Activated T-cell treated with anti-CD3 and anti-CD28 coated beads, Interleukin-2, amount 50 U/mL, for 4 hours (primary cell): ENCODE measurements at regions not wholly inside any gene's neighbourhood (a gene's known extent, or its start where the extent isn't known, plus 50 kb on each side); places are given as distances from the start of the nearest gene placed in this dataset.
"Not testable (repeated sequence)": the region's sequence is repeated elsewhere in the genome, so short reads cannot be mapped to it uniquely, and the experiment has no call there.

Experiments used
- ATAC-seq, 2 donors: fragments of 200-7000 bp; cut with Tn5 transposase; one replicate each; pipeline ENCODE4 v1.10.0; 2021
- DNase-seq: peaks from one replicate; pipeline ENCODE4 v3.0.0-alpha.2; 2020
- H3K27me3 Mint-ChIP-seq: one replicate; pipeline ENCODE4 v1.8.0; 2021; ENCODE audit warnings: low read depth, mixed read lengths
- H3K36me3 Mint-ChIP-seq: one replicate; pipeline ENCODE4 v1.8.0; 2022; ENCODE audit warnings: mixed read lengths; ENCODE audit not compliant: insufficient read depth
- H3K4me1 Mint-ChIP-seq: one replicate; pipeline ENCODE4 v1.8.0; 2021; ENCODE audit warnings: low read depth, mixed read lengths
- H3K4me3 Mint-ChIP-seq: one replicate; pipeline ENCODE4 v1.8.0; 2021; ENCODE audit warnings: mild to moderate bottlenecking, moderate library complexity, mixed read lengths
- H3K9me3 Mint-ChIP-seq: one replicate; pipeline ENCODE4 v1.8.0; 2021; ENCODE audit warnings: mixed read lengths

DNA sequence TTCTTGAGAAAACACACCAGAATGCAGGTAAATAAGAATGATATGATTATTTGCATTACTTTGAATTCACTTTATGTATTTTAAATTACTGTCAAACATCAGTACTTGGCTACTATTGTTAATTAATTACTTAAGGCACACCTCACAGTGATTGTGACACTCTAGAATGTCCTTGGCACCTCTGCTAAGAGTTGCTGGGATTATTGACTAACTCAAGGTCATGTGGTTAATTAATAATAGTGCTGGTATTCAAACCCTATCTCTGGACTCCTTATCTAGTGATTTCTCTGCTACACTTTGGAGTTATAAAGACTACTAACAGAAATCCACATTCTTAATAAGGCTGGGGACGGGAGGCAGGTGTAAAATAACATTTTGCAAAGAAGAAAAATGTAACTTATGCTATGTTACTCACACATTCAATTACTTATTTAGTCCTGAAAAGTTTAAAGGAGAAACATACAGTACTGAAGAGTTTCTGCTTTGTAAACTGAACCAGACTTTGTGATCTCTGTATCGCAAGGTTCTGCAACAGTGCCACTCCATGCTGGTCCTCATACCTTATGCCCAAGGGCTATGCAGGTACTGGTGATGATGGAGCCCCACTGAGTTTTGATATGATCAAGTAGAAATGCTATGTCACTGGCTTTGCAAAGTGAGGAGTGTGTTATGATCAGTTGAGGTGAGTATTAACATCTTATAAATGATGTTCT is 242.7 kb downstream of the MID1IP1 start:
- Mint-ChIP-seq H3K9me3 (no peaks in the 10 kb centered on the region), H3K27me3 (no peaks in the 10 kb centered on the region), H3K4me3 (no peak overlapping the region), H3K36me3 (no peaks in the 10 kb centered on the region), H3K4me1 (no peaks in the 10 kb centered on the region)
- DNase-seq = no peak
- ATAC-seq = no peak

- no peak overlapping the region for H3K4me3 Mint-ChIP-seq
- no peaks in the 10 kb centered on the region for H3K4me1 Mint-ChIP-seq
- no peaks in the 10 kb centered on the region for H3K9me3 Mint-ChIP-seq
- no peak for ATAC-seq
- no peak for DNase-seq
- no peaks in the 10 kb centered on the region for H3K27me3 Mint-ChIP-seq
- H3K36me3 Mint-ChIP-seq = no peaks in the 10 kb centered on the region
Measured at GRCh38 chrX:39047174-39047573, 245.9 kb downstream of the MID1IP1 start.

- DNase-seq (no peak), ATAC-seq (no peak)
- Mint-ChIP-seq H3K4me3 (no peak overlapping the region), H3K4me1 (no peaks in the 10 kb centered on the region), H3K27me3 (no peaks in the 10 kb centered on the region), H3K9me3 (no peaks in the 10 kb centered on the region), H3K36me3 (no peaks in the 10 kb centered on the region)
Measured at GRCh38 chrX:39049975-39050374, 248.7 kb downstream of the MID1IP1 start.

DNA sequence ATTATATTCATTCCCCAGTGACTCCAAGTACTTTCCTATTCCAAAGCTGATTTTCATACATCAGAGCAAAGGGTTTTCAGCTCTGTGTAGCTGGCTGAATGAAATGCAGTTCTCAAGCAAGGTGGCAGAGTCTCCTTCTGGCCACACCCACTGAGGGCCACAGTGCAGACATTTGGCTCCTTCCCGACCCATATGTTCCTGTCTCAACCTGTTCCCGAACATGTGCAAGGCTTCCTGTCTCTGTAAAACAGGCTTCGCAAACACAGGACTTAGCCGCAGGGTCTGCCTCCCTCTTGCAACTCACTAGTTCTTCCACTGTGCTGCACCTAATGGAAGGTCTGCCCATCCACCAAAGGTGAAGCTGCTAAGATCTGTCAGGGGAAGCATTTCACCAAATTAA is 249.2 kb downstream of the MID1IP1 start:
- no peak for ATAC-seq
- Mint-ChIP-seq H3K4me3 (no peak overlapping the region), H3K36me3 (no peaks in the 10 kb centered on the region)

DNA sequence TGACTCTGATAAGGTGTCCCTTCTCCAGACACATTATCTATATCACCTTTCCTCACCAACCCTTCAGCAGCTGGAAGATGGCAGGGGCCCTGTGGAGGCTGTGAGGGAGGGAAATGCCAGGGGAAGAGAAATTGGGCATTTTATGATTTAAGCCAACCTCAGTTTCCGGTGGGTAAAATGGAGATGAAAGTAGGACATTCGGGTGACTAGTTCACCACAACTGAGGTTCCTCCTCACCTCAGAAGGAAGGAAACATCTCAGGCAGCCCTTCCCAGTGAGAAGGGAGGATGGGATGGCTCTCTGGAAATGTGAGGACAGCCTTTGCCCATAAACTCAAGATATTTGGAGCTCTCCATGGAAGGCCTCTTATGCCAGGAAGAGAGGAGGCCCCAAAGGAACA is 251.5 kb downstream of the MID1IP1 start:
- no peak overlapping the region for H3K4me3 Mint-ChIP-seq
- no peaks in the 10 kb centered on the region for H3K9me3 Mint-ChIP-seq
- DNase-seq (no peak), ATAC-seq (no peak)
- H3K27me3 Mint-ChIP-seq = no peaks in the 10 kb centered on the region
- no peaks in the 10 kb centered on the region for H3K4me1 Mint-ChIP-seq
- H3K36me3 Mint-ChIP-seq = no peaks in the 10 kb centered on the region

More for the DNA sequence above, 249.2 kb downstream of the MID1IP1 start:
- DNase-seq = no peak
- Mint-ChIP-seq H3K27me3 (no peaks in the 10 kb centered on the region), H3K9me3 (no peaks in the 10 kb centered on the region), H3K4me1 (no peaks in the 10 kb centered on the region)

GRCh38 chrX:39058724-39059123 is 257.5 kb downstream of the MID1IP1 start:
- no peak for ATAC-seq
- peaks cover 1% of the 10 kb centered on the region for H3K27me3 Mint-ChIP-seq
- no peaks in the 10 kb centered on the region for H3K9me3 Mint-ChIP-seq

DNA sequence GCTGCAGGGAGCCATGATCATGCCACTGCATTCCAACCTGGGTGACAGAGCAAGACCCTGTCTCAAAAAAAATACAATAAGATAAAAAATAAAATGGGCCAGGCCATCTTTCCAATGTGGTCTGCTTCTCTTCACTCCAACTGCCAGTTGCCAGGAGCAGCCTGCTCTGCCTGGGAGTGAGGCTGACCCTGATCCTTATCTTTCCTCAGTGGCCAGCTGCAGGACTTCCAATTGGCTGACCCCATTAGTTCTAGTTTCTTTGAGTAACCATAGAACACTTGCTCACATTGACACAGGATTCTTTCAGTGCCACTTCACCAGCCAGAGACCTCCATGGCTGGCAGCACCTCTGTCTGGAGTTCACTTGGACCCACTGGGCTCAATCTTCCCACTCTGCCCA is 258.6 kb downstream of the MID1IP1 start:
- ATAC-seq = no peak
- Mint-ChIP-seq H3K9me3 (no peaks in the 10 kb centered on the region), H3K4me3 (no peak overlapping the region), H3K27me3 (peaks cover 1% of the 10 kb centered on the region), H3K4me1 (no peaks in the 10 kb centered on the region), H3K36me3 (no peaks in the 10 kb centered on the region)
- DNase-seq = no peak

More at GRCh38 chrX:39058724-39059123, 257.5 kb downstream of the MID1IP1 start:
- Mint-ChIP-seq H3K36me3 (no peaks in the 10 kb centered on the region), H3K4me1 (no peaks in the 10 kb centered on the region), H3K4me3 (no peak overlapping the region)
- DNase-seq = no peak

DNA sequence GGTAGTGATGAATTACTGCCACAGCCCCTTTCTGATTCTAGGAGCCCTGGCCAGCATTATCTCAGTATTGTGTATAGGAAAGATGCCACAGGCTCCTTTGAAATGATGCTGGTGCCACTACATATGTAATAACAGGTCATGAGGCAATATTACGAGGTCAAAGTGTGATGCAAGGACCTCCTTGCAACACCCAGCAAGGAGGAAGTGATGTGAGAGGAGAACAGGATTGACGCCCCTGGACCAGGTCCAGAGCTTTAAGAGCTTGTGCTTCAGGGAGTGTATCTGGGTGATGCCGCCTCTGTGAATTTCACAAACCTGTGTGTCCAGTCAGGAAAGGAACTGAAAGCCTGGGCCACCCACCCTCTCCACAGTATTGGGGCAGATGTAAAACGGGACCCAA is 261.8 kb downstream of the MID1IP1 start:
- no peaks in the 10 kb centered on the region for H3K36me3 Mint-ChIP-seq
- H3K4me3 Mint-ChIP-seq = no peak overlapping the region
- H3K4me1 Mint-ChIP-seq = no peaks in the 10 kb centered on the region
- no peaks in the 10 kb centered on the region for H3K9me3 Mint-ChIP-seq
- H3K27me3 Mint-ChIP-seq = peaks cover 1% of the 10 kb centered on the region
- ATAC-seq (no peak), DNase-seq (no peak)

DNA sequence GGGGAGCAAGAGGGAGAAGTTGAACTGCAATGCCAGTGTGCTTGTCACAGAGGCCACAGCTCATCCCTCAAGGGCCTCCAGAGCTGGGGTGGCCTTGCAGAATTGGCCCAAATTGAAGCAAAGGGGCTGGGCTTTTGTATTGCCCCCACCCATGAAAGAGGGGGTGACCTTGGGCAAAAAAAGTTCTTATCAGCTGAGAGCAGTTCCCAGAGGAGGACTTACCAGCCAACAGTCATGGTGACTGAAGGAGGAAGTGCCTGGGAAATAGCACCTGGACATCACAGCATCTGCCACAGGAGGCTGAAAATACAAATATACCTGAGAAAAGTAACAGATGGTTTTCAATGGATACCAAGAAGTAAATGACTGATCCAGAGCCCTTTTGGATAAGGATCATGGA is 262.4 kb downstream of the MID1IP1 start:
- no peaks in the 10 kb centered on the region for H3K36me3 Mint-ChIP-seq
- ATAC-seq (no peak), DNase-seq (no peak)
- no peaks in the 10 kb centered on the region for H3K27me3 Mint-ChIP-seq
- no peaks in the 10 kb centered on the region for H3K9me3 Mint-ChIP-seq
- no peaks in the 10 kb centered on the region for H3K4me1 Mint-ChIP-seq
- H3K4me3 Mint-ChIP-seq = no peak overlapping the region

- no peak for ATAC-seq
- no peaks in the 10 kb centered on the region for H3K27me3 Mint-ChIP-seq
- no peak overlapping the region for H3K4me3 Mint-ChIP-seq
- no peaks in the 10 kb centered on the region for H3K9me3 Mint-ChIP-seq
- no peaks in the 10 kb centered on the region for H3K4me1 Mint-ChIP-seq
- DNase-seq = no peak
- H3K36me3 Mint-ChIP-seq = no peaks in the 10 kb centered on the region
Measured at GRCh38 chrX:39065051-39065871, 264.0 kb downstream of the MID1IP1 start.

DNA sequence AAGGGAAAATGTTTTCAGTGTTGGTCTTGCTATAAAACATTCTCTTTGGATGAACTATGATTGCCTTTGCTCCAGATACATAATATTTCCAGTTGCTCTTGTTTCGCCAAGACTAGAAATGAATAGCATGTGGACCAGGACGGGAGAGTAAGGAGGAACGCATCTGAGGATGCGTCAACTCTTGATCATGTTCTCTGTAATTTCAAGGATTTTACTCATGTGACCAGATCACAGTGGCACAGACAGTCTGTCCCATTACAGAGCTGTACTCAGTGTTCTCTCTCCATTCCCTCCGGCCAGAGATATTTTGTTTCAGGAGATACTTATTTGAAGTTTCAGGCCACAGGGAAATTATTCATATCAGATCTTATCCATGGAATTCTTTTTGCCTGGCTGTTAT is 266.6 kb downstream of the MID1IP1 start:
- no peaks in the 10 kb centered on the region for H3K9me3 Mint-ChIP-seq
- ATAC-seq (no peak), DNase-seq (no peak)
- H3K27me3 Mint-ChIP-seq = no peaks in the 10 kb centered on the region
- H3K4me3 Mint-ChIP-seq = no peak overlapping the region
- H3K4me1 Mint-ChIP-seq = no peaks in the 10 kb centered on the region
- no peaks in the 10 kb centered on the region for H3K36me3 Mint-ChIP-seq

GRCh38 chrX:39068634-39069033 is 267.4 kb downstream of the MID1IP1 start:
- not testable (repeated sequence) for H3K9me3 Mint-ChIP-seq, H3K27me3 Mint-ChIP-seq, H3K4me3 Mint-ChIP-seq

DNA sequence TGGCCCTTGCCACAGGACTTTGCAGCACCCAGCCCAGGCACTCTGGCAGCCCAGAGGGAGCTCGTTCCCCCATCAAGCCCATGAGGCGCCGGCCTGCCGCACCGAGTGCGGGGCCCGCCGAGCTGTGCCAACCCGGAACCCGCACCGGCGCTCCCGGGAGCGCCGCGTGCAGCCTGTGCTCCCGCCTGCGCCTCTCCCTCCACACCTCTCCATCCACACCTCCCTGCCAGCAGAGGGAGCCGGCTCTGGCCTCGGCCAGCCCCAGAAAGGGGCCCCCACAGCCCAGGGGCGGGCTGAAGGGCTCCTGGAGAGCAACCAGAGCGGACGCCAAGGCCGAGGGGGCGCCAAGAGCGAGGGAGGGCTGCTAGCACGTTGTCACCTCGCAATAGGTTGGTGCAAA is 268.8 kb downstream of the MID1IP1 start:
- Mint-ChIP-seq H3K4me1 (no peaks in the 10 kb centered on the region), H3K4me3 (no peak overlapping the region)
- no peak for ATAC-seq

More at GRCh38 chrX:39068634-39069033, 267.4 kb downstream of the MID1IP1 start:
- H3K4me1 Mint-ChIP-seq, ATAC-seq, DNase-seq, H3K36me3 Mint-ChIP-seq: not testable (repeated sequence)

GRCh38 chrX:39073131-39073530 is 271.9 kb downstream of the MID1IP1 start:
- H3K4me1 Mint-ChIP-seq = no peaks in the 10 kb centered on the region
- no peak for ATAC-seq
- no peaks in the 10 kb centered on the region for H3K27me3 Mint-ChIP-seq
- peaks cover 4% of the 10 kb centered on the region for H3K9me3 Mint-ChIP-seq
- no peaks in the 10 kb centered on the region for H3K36me3 Mint-ChIP-seq
- no peak for DNase-seq
- H3K4me3 Mint-ChIP-seq = no peak overlapping the region

More for the DNA sequence above, 268.8 kb downstream of the MID1IP1 start:
- Mint-ChIP-seq H3K27me3 (no peaks in the 10 kb centered on the region), H3K36me3 (no peaks in the 10 kb centered on the region), H3K9me3 (peaks cover under 1% of the 10 kb centered on the region)
- no peak for DNase-seq

DNA sequence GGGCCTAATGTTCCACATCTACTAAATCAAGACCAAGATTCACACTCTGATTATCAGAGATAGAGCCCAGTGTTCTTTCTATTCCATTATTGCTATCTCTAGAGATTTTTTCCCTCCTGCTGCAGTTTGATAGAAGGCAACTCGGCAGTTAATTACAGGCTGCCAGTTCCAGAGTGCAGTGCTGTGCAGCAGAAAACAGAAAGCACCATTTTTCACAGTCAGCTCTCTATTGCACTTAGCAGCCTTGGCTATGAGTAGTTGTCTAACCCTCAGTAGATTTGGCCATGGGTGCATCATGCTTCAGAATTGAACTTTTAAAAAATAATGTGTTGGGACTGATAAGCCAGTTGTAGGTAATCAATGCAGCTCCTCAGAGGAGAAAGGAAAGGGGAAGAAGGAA is 295.3 kb downstream of the MID1IP1 start:
- H3K4me1 Mint-ChIP-seq = no peaks in the 10 kb centered on the region

More for the DNA sequence above, 295.3 kb downstream of the MID1IP1 start:
- DNase-seq = no peak
- Mint-ChIP-seq H3K36me3 (no peaks in the 10 kb centered on the region), H3K9me3 (no peaks in the 10 kb centered on the region), H3K27me3 (peaks cover 2% of the 10 kb centered on the region), H3K4me3 (no peak overlapping the region)
- ATAC-seq = no peak
